BJ (cell line): ENCODE measurements at regions not wholly inside any gene's neighbourhood (a gene's known extent, or its start where the extent isn't known, plus 50 kb on each side); places are given as distances from the start of the nearest gene placed in this dataset.

Source experiments
- CTCF ChIA-PET: fragments of 350-600 bp; formaldehyde crosslinking; extraction: SDS; loops from one replicate; lab custom pipeline; 2021; ENCODE audit warnings: antibody characterized with exemption, inconsistent platforms; lab: Yijun Ruan, JAX
- POLR2A ChIA-PET: fragments of 300-600 bp; sonication (Branson Sonifier 250); formaldehyde crosslinking; extraction: SDS; loops from one replicate; lab custom pipeline; 2021; ENCODE audit warnings: antibody characterized with exemption; lab: Charles Lee
- DNase-seq: peaks from one replicate; pipeline ENCODE4 v3.0.0-alpha.2; 2011; ENCODE audit warnings: low read depth
- H3K27me3 ChIP-seq: 2 replicates; pipeline ENCODE4 v1.6.0; 2011; ENCODE audit warnings: low read length; ENCODE audit not compliant: control insufficient read depth, insufficient read depth
- H3K36me3 ChIP-seq: 2 replicates; pipeline ENCODE4 v1.5.1; 2011; ENCODE audit warnings: low read length; ENCODE audit not compliant: control insufficient read depth, insufficient read depth
- H3K4me3 ChIP-seq: 2 replicates; pipeline ENCODE4 v1.5.1; 2011; ENCODE audit warnings: low read depth, mild to moderate bottlenecking, control low read depth, low read length
- CTCF ChIP-seq: IDR thresholded peaks from 2 replicates; pipeline ENCODE4 v1.5.1; 2011; ENCODE audit warnings: low read depth, mild to moderate bottlenecking, control low read depth, inconsistent platforms, low read length, moderate library complexity; ENCODE audit not compliant: insufficient read depth

GRCh38 chr2:175836361-175836760 lies 165.7 kb downstream of the LNPK start:
- CTCF ChIA-PET: no interaction called here
- H3K4me3 ChIP-seq: no peak overlapping the region
- H3K27me3 ChIP-seq: no peaks in the 10 kb centered on the region
- no peaks in the 10 kb centered on the region for H3K36me3 ChIP-seq
- no peak for TF ChIP-seq CTCF
- no peak for DNase-seq
- POLR2A ChIA-PET: interaction anchor here (0.6 kb wide), 1 partner anchor 1818 kb away, joined by 6 read pairs; no protein-coding TSS in a partner anchor

GRCh38 chr2:175834477-175834876 lies 167.6 kb downstream of the LNPK start:
- ChIA-PET POLR2A (no interaction called here), CTCF (no interaction called here)

GRCh38 chr2:175832866-175833265 lies 169.2 kb downstream of the LNPK start:
- POLR2A ChIA-PET: interaction anchor here (0.6 kb wide), 1 partner anchor 27 kb away, joined by 6 read pairs; no protein-coding TSS in a partner anchor
- Histone ChIP-seq H3K4me3 (no peak overlapping the region), H3K36me3 (no peaks in the 10 kb centered on the region), H3K27me3 (no peaks in the 10 kb centered on the region)
- no peak for DNase-seq
- CTCF ChIA-PET: interaction anchor here (0.6 to 1.0 kb wide), 2 partner anchors 9 to 694 kb away, joined by 3 to 4 read pairs; no protein-coding TSS in a partner anchor
- TF ChIP-seq CTCF: no peak

More at GRCh38 chr2:175834477-175834876, 167.6 kb downstream of the LNPK start:
- Histone ChIP-seq H3K4me3 (no peak overlapping the region), H3K36me3 (no peaks in the 10 kb centered on the region), H3K27me3 (no peaks in the 10 kb centered on the region)
- no peak for TF ChIP-seq CTCF
- no peak for DNase-seq

GRCh38 chr2:175829741-175830140 lies 172.3 kb downstream of the LNPK start:
- CTCF ChIA-PET: no interaction called here

GRCh38 chr2:175827856-175828255 lies 174.2 kb downstream of the LNPK start:
- DNase-seq: no peak
- H3K4me3 ChIP-seq: no peak overlapping the region
- H3K36me3 ChIP-seq: no peaks in the 10 kb centered on the region
- ChIA-PET POLR2A (no interaction called here), CTCF (no interaction called here)
- no peak for TF ChIP-seq CTCF
- H3K27me3 ChIP-seq: no peaks in the 10 kb centered on the region

More at GRCh38 chr2:175829741-175830140, 172.3 kb downstream of the LNPK start:
- POLR2A ChIA-PET: no interaction called here
- H3K4me3 ChIP-seq: no peak overlapping the region
- H3K27me3 ChIP-seq: no peaks in the 10 kb centered on the region
- no peak for DNase-seq
- no peak for TF ChIP-seq CTCF
- H3K36me3 ChIP-seq: no peaks in the 10 kb centered on the region
